ENCODE measurements at regions not wholly inside any gene's neighbourhood (a gene's known extent, or its start where the extent isn't known, plus 50 kb on each side); places are given as distances from the start of the nearest gene placed in this dataset.

DNA sequence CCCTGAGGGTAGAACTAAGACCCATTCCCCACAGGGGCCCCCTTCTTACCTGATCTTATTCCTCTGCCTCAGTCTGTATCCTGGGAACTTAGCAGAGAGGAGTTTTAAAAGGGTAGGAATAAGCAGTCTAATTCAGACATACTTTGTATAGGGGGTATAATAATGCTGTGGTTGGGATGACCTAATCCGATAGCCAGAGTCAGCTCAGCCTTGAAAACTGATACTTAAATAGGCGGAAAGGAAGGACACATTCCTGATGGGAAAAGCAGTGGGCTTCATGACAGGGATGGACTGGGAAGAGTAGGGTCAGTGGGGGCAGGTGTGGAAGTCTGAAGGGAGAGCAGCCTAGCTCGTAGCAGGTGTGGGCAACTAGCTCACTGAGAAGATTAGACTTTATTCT lies 52.2 kb upstream of the TESK1 start:
- TF ChIP-seq, protein P1, sequence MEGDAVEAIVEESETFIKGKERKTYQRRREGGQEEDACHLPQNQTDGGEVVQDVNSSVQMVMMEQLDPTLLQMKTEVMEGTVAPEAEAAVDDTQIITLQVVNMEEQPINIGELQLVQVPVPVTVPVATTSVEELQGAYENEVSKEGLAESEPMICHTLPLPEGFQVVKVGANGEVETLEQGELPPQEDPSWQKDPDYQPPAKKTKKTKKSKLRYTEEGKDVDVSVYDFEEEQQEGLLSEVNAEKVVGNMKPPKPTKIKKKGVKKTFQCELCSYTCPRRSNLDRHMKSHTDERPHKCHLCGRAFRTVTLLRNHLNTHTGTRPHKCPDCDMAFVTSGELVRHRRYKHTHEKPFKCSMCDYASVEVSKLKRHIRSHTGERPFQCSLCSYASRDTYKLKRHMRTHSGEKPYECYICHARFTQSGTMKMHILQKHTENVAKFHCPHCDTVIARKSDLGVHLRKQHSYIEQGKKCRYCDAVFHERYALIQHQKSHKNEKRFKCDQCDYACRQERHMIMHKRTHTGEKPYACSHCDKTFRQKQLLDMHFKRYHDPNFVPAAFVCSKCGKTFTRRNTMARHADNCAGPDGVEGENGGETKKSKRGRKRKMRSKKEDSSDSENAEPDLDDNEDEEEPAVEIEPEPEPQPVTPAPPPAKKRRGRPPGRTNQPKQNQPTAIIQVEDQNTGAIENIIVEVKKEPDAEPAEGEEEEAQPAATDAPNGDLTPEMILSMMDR (IDR thresholded peaks at IDR 0.05) = no peak
- TF ChIP-seq EZH2 (IDR thresholded peaks at IDR 0.05; ENCODE audit: borderline replicate concordance, insufficient read depth, low read depth, low read length, poor library complexity, severe bottlenecking) = no peak
